ENCODE measurements at regions not wholly inside any gene's neighbourhood (a gene's known extent, or its start where the extent isn't known, plus 50 kb on each side); places are given as distances from the start of the nearest gene placed in this dataset.
"Not testable (repeated sequence)": the region's sequence is repeated elsewhere in the genome, so short reads cannot be mapped to it uniquely, and the experiment has no call there.

DNA sequence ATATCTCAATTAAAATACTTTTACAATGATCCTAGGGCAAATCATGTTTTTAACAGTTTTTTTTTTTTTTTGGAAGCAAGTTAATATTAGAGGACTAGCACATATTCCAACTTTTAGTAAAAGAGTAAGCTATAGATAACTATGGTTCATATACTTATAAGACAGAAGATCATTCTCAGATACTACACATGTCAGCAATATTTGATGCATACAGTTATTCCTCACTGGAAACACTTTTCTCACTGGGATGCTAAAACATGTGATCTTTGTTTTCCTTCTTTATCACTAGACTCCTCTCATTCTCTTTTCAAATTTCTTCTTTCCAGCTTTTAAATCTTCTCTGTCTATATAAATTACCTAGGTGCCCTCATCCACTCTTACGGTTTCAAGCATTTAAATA is 1020.4 kb upstream of the FBXO33 start:
- no peak for DNase-seq

GRCh38 chr14:40447017-40447416 is 1014.8 kb upstream of the FBXO33 start:
- no peak for DNase-seq

DNA sequence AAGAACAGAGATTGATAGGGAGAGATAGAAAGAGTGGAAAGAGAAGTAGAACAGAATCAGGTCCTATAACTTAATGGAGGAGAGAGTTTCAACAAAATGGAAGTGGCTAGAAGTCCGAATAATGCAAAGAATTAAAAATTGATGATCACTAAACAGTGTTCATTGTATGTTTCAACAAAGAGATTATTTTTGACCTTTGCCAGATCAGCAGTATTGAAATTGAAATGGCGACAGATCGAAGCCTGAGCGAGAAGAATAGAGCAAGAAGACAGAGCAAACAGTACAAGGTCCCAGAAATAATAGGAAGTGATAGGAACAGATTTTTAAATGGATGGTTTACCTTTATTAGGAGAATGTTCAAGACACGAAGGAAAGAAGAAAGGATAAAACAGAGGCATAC is 1012.8 kb upstream of the FBXO33 start:
- no peak for DNase-seq

DNA sequence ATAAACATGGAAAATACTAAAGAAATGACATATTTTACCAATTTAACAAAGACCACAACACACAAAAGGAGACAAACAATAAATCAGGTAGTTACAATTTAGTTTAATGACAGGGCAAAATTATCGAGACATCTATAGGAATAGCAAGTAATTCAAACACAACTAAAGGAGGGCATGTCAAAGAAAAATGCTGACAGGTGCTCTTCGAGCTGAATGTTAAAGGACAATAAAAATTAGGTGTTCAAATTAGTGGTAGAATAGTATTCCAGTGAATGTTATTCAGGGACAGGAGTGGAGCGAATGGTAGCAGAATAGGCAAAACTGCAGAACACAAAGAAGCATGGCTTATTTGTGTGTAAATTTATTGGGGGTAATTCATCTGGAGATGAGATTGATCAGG is 1004.3 kb upstream of the FBXO33 start:
- no peak for DNase-seq

DNA sequence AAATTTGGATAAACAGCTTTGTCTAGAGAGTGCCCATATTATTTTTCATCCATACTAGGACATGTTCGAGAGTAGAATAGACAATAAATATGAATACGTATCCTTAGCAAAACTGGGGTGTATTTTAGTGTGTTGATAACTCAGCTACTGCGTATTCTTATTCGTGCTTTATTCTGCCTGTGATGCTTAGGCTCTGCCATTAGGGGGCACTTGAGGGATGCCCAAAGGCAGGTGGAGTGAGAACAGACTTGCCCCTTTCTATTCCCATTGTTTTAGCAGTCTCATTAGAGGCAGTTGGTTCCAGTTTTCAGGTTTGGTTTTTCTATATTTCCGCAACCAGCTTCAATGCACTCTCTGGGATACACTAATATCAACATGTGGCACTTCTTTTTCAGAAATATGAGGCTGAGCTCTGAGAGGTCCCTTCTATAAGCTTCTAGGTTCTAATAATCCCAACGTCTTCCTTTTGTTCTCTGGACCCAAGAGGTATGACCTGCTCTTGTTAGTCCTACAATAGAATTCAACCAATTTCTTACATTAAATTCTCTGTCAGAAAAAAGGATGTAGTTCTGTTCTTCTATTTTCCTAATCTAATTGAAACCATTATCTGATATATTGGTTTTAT is 985.7 kb upstream of the FBXO33 start:
- DNase-seq = peak; percentile 31

GRCh38 chr14:40416565-40416964 is 984.3 kb upstream of the FBXO33 start:
- no peak for DNase-seq

DNA sequence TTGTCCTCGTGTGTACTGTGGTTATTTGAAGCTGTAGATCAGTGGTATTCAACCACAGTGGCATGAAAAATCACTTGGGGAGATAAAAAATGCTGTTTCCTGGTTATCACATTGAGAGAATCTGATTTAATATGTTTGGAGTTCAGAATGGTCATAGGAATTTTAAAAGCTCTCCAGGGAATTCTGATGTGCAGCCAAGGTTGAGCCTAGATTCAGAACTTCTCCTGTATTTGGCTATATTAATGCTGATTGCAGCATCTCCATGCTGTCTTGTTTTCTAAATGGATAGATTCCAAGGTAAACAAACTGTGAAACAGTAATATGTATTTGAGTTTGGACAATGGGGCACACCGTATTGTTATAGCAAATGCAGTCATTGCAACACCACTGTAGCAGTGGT is 982.2 kb upstream of the FBXO33 start:
- no peak for DNase-seq

- DNase-seq = no peak
These were observed 980.9 kb upstream of the FBXO33 start for GRCh38 chr14:40413136-40413535.

DNA sequence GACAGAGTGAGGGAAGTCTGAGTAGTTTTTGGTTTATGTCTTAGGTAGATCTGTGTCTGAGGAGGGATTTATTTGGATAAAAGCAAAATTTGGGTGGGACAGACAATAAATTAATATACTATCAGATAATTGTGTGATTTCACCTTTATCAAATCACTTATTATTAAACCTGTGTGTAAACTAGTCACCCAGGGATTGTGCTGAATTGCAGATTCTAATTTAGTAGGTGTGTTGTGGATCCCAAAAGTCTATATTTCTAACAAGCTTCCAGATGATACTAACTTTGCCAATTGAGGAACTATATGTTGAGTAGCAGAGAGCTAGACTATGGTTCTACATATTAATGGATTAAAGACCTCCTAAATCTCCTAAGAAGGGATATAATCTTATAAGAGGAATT is 978.5 kb upstream of the FBXO33 start:
- no peak for DNase-seq

GRCh38 chr14:40402957-40403356 is 970.7 kb upstream of the FBXO33 start:
- DNase-seq = no peak

GRCh38 chr14:40398981-40399380 is 966.7 kb upstream of the FBXO33 start:
- no peak for DNase-seq

GRCh38 chr14:40394634-40395340 is 962.6 kb upstream of the FBXO33 start:
- no peak for DNase-seq

- no peak for DNase-seq
These were observed 960.9 kb upstream of the FBXO33 start for GRCh38 chr14:40393143-40393542.

DNA sequence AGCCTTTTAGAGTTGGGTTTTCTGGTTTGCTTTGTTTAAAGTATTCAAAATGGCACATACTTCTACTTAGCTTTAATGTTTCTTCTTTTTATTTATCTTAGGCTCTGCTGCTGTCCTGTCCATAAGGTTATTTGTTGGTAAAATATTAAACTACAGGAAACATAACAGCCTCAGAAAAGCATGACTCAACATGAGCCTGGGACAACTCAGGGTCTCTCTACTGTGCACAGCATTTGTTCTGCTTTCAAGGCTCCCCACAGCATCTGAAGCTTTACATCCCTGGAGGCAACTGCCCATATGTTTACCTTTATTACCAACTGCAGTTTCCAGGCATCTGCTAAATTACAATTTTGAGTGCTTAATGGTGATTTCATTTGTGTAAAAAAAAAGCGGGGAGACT is 954.2 kb upstream of the FBXO33 start:
- DNase-seq = no peak

DNA sequence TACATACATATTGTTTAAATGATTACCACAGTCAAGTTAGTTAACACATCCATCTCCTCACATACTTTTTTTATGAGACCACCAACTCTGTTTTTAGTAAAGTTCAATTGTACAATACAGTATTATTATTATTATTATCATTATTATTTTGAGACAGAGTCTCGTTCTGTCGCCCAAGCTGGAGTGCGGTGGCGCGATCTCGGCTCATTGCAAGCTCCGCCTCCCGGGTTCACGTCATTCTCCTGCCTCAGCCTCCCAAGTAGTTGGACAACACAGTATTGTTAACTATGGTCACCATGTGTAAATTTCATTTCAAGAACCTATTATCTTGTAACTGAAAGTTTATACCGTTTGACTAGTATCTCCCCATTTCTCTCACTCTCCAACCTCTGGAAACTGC is 942.0 kb upstream of the FBXO33 start:
- DNase-seq = no peak

- DNase-seq = no peak
These were observed 938.8 kb upstream of the FBXO33 start for GRCh38 chr14:40371011-40371410.

- no peak for DNase-seq
These were observed 936.1 kb upstream of the FBXO33 start for GRCh38 chr14:40368314-40368713.

- DNase-seq = no peak
These were observed 935.5 kb upstream of the FBXO33 start for GRCh38 chr14:40367717-40368116.

- no peak for DNase-seq
These were observed 933.1 kb upstream of the FBXO33 start for GRCh38 chr14:40365305-40365704.

DNA sequence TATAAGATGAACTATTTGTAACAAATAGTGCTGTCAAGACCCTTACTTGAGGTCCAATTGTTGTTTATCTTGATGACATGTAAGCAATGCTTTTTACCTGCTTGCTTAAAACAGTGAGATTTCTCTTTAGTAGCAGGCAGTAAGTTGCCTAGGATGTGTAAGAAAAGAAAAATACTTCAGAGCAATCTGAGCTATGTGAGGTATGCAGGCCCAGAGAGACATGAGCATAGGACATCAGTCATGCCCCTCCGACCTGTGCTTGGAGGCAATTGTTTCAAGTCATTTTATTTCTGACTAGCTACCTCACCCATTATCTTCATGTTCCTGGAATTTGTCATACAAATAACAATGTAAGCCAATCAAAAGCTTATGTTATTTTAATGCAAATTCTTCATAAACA is 930.6 kb upstream of the FBXO33 start:
- DNase-seq = no peak

- no peak for DNase-seq
These were observed 922.5 kb upstream of the FBXO33 start for GRCh38 chr14:40354754-40355153.

- DNase-seq = not testable (repeated sequence)
These were observed 915.9 kb upstream of the FBXO33 start for GRCh38 chr14:40348104-40348503.

DNA sequence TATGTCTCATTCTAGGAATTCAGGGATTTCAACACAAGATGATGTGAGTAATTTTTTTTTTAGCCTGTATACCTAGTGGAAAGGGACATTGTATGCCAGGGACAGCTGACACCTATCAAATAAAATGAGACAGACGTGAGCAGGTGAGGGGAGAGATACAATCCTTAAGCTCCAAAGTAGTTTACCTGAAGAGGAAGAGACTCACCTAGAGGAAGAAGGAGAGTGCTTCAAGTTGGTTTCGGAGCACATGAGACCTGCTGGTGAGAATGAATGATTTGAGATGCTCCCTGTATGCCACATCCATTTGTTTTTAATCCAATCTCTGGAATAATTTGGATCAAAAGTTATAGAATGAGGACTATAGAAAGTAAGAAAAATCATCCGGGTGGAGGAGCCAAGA is 915.4 kb upstream of the FBXO33 start:
- DNase-seq = no peak

DNA sequence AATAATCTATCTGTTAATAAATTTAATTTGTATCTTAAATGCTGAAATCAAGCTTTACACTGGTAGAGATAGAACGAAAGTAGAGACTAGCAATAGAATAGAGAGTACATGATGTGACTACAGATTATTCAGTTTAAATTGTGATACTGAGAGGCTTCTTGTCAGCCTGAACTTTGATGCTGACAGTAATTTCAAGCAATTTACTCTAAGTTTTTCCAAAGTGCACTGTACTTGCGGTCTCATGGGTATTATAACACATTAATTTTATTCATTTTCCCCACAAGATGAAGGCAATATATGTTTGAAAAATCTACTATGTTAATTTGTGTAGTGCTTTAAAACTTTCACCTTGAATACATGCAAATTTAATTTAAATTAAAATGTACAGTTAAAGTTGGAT is 914.0 kb upstream of the FBXO33 start:
- DNase-seq = no peak

GRCh38 chr14:40345334-40345733 is 913.1 kb upstream of the FBXO33 start:
- no peak for DNase-seq

Data from midbrain (tissue), 1 donor.